ENCODE measurements at regions not wholly inside any gene's neighbourhood (a gene's known extent, or its start where the extent isn't known, plus 50 kb on each side); places are given as distances from the start of the nearest gene placed in this dataset.

DNA sequence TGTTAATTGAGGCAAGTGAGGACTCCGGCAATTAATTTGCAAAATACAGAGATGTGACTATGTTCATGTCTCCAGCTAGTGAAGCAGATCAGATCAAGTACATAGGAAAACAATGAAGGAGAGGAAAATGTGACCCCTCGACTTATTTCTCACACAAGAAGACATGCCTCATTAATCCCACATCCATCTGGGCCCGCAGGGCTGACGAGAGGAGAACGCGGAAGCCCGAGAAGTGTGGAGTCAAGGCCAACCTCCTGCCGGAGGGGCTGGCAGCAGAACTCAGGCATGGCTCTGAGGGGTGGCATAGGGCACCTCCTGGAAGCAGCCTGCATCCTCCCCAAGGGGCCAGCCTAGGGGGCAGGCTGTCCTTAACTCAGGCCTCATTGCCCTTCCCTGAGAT lies 54.4 kb downstream of the ZNF503 start:
- no peak for DNase-seq (ENCODE audit: low spot score)

DNA sequence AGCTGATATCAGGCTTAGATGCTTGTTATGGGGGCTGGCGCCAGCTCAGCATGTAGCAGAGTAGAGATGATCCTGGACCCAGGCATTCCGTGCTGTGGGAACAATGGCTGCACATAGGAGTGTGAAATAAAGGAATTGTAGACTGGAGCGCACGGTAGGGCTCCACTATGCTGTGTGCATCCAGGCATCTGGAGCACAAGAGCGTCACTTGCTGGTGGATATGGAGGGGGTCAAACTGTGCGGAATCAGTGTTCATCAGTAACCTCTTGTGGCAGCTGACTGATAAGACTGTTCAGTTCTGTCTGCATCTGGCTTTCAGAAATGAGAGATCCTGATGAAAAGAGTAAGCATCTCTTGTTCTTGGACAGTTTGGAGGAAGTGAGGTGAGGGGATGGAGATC lies 55.8 kb downstream of the ZNF503 start:
- no peak for DNase-seq (ENCODE audit: low spot score)

DNA sequence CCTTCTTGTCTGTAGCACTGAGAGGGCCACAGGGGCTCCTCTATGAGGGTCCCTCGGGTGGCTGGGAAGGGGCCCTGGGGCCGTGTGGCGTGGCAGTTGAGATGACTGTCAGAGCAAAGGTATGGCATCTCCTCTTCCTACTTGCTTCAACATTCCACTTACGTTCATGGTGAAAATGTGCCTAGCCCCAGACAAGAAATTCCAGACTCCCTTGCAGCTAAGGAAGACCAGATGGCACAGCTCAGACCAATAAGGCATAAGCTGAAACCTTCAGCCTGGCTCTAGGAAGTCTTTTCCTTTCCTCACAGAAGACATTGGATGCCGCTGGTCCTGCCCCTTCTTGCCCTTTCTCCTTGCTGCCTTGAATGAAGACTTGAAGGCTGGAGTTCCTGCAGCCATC lies 57.4 kb downstream of the ZNF503 start:
- no peak for DNase-seq (ENCODE audit: low spot score)

DNA sequence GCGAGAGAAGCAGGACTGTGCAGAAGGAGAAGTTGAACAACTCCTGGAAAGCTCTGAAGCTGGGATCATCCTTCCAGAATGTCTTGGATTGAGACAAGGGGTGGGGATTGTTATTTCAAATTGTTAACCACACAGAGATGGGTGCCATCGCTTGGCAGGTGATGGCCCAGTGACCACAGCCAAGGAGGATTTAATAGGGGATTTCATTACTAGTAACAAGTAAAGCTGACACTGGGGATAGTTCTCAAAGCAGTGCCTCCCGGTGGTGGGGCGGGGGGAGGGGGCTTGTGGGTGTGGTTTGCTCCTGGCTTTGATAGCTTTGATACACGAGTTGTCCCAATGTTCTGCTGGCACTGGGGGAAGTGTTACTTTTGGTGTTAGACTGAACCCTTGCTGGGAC lies 59.2 kb downstream of the ZNF503 start:
- no peak for DNase-seq (ENCODE audit: low spot score)

DNA sequence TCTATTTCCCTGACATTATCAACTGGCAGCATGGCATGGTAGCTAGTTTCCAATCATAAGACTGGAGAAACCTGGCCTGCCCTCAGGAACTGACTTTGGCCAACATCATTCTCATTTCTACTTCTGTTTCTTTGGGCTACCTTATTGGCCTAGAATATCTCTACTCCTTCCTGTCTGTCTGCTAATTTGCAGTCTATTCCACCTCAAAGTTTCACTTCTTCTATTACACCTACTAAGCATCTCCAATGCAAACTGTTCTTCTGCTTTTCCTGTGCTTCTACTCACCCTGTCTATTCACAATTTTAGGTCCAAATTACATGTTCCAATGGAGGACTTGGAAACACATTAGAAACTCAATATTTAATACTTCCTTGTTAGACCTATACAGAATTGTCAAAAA lies 65.6 kb downstream of the ZNF503 start:
- no peak for DNase-seq (ENCODE audit: low spot score)

DNA sequence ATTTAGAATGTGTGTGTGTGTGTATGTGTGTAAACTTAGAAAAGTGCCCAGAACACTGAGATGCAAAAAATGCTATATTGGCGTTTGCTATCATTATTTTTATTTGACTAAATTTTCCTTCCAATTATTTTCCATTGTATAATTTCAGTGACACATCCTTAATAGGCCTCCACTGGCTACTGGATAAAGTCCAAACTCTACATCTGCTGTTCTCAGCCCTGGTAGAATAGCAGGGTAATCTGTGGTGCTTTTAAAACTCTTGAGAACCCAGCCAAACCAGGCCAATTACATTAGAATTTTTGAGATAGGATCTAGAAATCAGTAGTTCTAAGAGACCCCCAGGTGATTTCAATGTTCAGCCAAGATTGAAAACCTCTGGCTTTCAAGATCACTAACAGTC lies 66.4 kb downstream of the ZNF503 start:
- DNase-seq (ENCODE audit: low spot score) = no peak

DNA sequence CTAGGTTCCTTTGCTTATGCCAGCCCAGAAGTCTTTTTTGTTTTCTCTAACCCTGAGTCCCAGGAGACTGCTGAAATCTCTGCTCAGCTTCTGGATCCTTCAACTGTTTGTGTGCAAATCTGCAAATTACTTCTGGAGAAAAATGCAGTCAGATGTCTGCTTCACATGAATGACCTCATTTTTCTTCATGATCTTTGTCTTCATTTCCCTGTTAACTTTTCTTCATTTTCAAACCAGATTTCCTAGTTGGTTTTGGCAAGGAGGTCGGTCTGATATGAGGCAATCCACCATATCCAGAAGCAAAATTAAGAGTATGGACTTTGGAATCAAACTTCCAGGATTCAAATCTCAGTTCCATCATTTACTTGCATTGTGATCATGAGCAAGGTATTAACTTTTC lies 66.8 kb downstream of the ZNF503 start:
- no peak for DNase-seq (ENCODE audit: low spot score)

DNA sequence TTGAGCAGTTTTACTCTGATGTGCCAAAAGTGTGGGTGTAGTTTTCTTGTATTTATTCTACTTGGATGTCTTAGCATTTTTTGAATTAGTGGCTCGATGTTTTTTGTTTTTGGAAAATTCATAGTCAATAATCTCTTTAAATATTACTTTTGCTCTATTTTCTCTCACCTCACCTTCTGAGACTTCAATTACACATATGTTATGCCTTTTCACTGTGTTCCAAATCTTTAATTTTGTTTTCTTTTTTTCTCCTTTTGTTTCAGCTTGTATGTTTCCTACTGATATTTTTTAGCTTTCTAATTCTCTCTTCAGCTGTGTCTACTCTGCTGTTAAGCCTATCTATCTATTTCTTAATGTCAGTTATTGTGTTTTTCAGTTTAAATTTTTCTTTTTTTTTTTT lies 69.5 kb downstream of the ZNF503 start:
- no peak for DNase-seq (ENCODE audit: low spot score)

DNA sequence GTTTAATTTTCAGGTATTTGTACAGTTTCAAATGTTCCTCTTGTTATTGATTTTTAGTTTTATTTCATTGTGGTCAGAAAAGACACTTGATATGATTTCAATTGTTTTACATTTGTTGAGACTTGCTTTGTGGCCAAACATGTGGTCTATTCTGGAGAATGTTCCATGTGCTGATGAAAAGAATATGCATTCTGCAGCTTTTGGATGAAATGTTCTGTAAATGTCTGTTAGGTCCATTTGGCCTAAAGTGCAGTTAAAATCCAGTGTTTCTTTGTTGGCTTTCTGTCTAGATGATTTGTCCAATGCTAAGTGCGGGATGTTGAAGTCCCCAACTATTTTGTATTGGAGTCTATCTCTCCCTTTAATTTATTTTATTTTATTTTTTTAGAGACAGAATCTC lies 70.5 kb downstream of the ZNF503 start:
- DNase-seq (ENCODE audit: low spot score) = no peak

DNA sequence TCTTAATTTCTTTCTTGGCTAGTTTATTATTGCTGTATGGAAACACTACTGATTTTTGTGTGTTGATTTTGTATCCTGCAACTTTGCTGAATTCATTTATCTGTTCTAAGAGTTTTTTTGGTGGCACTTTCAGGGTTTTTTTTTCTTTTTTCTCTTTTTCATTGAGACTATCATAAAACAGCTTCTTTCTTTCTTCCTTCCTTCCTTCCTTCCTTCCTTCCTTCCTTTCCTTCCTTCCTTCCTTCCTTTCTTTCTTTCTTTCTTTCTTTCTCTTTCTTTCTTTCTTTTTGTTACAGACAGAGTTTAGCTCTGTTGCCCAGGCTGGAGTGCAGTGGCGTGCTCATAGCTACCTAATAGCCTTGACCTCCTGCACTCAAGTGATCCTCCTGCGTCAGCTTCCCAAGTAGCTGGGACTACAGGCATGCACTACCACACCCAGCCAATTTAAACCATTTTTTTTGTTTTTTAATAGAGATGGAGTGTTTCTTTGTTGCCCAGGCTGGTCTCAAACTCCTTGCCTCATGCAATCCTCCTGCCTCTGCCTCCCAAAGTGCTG lies 72.3 kb downstream of the ZNF503 start:
- DNase-seq (ENCODE audit: low spot score) = no peak

DNA sequence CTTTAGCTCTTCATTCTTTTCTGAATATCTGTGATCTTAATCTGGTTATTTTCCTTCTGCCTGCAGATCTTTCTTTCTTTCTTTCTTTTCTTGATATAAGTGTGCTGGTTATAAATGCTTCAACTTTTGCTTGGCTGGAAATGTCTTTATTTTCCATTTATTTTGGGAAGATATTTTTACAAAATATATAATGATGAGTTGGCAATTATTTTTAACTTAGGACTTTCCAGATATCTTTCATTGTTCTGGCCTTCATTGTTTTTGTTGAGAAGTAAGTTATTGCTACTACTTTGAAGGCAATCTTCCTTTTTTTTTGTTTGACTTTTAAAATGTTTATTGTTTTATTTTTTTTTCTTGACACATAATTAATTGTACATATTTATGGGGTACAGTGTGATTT lies 75.3 kb downstream of the ZNF503 start:
- no peak for DNase-seq (ENCODE audit: low spot score)

DNA sequence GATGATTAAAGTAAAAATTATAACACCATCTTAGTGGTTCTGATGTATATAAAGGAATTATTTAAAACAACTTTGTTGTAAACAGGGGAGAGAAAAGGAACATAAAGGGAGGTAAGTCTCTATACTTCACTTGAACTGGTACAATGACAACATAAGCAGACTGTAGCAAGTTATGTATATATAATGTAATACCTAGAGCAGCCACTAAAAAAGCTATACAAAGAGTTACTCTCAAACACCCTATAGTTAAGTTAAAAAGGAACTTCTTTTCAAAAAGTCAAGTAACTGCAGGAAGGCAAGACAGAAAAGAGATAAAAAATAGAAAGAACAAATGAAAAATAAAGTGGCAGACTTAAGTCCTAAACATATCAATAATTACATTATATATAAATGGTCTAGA lies 82.3 kb downstream of the ZNF503 start:
- DNase-seq (ENCODE audit: low spot score) = no peak

DNA sequence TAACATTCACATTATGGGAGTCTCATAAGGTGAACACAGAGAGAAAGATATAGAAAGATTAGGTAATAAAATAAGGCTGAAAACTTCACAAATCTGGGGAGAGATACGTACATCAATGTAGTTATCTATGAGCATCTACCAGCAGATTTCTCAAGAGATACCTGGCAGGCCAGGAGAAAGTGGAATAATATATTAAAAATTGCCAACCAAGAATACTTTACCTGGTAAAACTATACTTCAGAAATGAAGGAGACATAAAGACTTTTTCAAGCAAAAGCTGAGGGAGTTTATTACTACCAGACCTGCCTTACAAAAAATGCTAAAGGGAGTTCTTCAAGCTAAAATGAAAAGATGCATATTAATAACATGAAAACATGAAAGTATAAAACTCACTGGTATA lies 78.8 kb upstream of the COMTD1 start:
- no peak for DNase-seq (ENCODE audit: low spot score)

DNA sequence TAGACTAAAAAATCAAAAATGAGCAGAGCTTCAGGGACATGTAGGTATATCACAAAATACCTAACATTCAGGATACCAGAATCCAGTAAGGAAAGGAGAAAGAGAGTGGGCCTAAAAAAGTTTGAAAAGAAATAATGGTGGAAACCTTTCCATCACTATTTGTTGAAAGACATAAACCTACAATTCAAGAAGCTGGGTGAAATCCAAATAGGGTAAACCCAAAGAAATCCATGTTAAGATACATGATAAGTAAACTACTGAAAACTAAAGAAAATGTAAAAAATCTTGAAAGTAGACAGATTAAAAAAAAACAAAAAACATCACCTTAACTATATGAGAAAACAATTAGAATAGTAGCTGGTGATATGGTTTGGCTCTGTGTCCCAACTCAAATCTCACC lies 76.7 kb upstream of the COMTD1 start:
- no peak for DNase-seq (ENCODE audit: low spot score)

DNA sequence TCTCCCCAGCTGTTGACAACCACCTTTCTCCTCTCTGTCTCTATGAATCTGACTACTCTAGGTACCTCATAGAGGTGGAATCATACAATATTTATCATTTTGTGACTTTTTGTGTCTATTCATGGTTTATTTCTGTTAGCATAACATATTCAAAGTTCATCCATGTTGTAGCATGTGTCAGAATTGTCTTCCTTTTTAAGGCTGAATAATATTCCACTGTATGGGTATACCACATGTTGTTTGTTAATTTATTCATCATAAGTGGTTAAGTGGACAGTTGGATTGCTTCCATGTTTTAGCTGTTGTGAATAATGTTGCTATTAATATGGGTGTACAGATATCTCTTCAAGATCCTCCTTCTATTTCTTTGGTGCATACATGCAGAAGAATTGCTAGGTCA lies 69.9 kb upstream of the COMTD1 start:
- DNase-seq (ENCODE audit: low spot score) = no peak

DNA sequence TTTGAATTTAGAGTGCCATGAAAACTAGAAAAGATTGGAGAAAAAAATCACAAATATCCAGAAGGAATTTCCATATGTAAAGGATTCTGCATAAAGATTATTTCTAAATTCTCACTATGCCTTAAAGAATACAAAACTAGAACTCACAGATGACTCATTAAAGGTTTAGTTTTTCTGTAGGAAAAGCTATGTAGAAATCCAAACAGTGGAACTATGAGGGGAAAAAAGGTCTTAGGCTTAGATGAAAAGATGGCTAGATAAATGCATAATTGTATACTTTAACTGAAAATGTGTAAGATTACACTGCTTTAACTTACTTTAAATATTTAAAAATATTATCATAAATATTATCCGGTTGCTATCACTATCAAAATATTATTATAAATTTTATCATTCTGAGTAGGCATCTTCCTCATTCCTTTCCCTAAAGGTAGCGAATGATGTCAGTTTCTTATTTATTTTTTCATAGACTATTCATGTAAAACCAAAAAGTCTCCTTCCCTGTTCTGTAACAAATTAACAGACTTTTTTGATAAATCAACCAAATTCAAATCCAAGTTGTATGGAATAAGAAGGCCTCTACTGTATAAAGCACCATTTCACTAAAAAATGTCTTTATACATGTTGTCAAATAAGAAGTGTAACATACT lies 69.1 kb upstream of the COMTD1 start:
- DNase-seq (ENCODE audit: low spot score) = no peak

DNA sequence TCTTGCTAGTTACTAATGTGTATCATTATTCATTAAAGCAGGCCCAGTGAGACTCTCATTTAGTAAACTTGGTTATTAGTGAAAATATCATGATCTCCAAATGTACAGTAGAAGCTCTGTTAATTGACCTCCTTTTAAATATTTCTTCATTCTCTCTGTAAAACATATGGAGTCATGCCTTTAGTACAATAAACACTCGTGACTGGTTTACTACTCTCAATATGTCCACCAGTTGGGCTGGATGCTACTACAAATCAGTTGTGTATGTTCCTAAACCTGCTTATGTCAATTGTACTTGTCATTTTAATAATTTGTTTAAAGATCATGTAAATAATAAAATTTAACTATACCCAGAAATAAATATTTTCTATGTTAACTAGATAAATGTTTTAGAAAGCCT lies 68.6 kb upstream of the COMTD1 start:
- no peak for DNase-seq (ENCODE audit: low spot score)

DNA sequence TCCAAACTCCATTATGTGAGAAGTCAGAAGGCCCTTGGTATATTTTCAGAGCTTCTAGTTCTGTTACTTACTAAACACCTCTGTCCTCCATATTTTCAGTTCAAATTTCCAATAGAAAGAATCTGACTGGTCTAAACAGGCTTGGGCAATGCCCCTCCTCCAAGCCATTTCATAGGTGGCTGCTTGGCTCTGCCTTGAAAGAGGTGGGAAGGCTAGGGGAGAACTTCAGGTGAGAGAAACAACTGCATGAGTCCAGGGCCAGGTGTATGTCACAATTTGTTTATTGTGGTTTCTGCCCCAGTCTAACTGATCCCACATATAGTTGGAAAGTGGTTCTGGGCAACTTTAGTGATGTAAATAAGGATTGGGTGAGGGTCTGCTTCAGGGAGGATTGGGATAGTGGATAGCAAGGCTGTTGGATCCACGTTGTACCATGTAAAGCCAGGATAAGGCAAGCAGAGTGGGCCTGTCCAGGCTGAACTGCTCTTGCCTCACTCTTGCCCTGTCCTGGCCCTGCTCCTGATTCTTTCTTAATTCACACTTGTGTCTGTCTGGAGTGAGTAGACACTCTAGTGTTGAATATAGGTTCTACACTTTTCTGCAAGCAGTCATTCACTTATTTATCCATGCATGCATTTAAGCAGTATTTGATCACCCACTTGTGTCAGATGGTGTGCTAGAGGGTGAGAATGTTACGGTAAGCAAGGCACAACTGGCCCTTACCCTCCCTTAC lies 67.5 kb upstream of the COMTD1 start:
- no peak for DNase-seq (ENCODE audit: low spot score)

DNA sequence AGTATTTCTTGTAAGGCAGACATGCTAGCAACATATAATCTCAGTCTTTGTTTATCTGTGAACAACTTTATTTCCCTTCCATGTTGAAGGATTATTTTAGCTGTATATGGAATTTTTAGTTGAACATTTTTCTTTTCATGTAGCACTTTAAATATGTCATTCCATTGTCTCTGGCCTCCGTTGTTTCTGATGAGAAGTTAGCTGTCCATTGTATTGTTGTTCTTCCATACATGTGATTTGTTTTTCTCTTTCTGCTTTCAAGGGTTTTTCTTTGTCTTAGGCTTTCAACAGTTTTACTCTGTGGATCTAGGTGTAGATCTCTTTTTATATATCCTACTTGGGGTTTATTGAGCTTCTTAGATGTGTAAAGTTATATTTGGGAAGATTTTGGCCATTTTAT lies 66.3 kb upstream of the COMTD1 start:
- no peak for DNase-seq (ENCODE audit: low spot score)

DNA sequence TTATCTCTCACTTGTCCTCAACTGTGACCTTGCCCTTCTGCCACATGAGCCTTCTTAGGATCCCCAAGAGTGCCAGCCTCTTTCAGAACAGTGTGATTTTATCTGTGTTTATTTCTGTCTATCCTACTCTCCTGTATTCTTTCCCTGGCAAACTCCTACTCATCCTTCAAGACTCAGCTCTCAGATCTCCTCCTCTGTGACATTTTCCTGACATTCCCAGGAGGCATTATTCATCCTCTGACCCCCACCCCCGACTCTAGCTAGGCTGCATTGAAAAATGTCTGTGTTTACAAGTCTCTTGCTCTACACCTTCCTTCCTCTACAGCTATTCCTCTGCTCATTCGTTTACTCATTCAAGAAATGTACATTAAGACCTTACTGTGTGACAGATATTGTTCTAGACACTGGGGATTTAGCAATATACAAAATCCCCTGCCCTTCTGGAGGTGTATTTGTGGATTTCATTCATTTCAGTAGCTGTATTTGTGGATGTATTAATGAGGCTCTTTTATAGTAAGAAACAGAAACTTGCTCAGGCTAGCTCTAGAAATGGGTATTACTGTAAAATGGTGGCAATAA lies 61.4 kb upstream of the COMTD1 start:
- no peak for DNase-seq (ENCODE audit: low spot score)

DNA sequence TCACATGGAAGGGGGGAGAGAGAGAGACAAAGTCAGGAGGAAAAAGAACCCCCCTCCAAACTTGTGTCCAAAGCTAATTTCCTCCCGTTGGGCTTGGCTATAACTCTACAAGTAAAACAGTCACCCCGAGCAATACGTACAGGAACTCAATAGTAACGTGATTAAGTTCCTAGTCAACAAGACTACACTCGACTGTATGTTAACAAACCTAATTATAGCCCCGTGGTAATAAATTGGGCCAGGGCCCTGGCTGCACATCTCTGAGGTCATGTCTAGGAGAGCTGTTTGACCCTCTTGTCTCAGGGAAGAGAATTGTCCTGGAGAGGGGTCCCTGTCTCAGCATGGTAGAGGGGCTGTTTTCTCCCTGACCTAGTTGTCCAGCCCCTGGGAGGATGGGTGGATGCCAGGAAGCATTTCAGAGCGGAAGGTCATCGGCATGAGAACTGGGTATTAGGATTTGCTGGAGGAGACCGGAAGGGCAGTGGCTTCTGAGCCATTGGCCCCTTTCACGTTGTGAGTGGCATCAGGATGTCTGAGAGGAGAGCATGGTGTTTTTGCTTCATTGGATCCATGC lies 60.2 kb upstream of the COMTD1 start:
- no peak for DNase-seq (ENCODE audit: low spot score)

DNA sequence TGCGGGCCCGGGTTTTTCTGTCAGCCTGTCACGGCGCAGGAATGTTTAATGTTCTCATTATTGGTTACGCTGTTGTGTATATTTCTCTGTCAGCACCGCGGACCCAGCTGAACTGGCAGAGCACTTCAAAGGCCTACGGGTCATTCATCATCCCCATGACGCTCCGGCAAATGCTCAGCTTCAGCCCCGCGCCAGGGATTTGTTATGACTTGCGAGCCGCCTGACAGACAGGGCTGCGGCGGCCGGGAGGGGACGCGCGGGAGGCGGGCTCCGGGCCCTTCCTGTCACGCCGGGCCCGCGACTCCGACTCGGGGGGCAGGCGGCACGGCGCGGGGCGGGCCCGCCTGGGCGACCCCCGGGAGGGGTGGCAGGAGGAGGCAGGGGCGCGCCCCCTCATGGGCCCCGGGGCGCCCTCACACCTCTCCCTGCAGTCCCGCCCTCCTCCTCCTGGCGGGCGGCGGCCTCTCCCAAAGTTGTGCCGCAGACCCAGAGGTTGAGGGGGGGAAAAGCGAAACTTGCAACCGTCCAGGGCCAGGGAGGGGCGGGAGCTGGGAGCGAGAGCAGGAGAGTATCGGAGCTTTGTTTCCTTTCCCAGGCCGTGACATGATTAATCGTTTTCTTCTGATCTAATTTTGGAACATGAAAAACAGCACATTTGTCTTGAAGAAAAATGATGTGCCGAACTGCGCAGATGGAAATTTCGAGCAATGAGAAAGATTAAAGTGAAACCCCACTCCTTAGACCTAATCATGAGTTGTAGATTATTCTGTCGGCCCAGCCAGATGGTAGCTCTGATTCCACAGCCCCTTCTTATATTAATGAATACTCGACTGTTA lies 59.3 kb upstream of the COMTD1 start:
- DNase-seq (ENCODE audit: low spot score) = peak; percentile 89
